ENCODE measurements at regions not wholly inside any gene's neighbourhood (a gene's known extent, or its start where the extent isn't known, plus 50 kb on each side); places are given as distances from the start of the nearest gene placed in this dataset.

DNA sequence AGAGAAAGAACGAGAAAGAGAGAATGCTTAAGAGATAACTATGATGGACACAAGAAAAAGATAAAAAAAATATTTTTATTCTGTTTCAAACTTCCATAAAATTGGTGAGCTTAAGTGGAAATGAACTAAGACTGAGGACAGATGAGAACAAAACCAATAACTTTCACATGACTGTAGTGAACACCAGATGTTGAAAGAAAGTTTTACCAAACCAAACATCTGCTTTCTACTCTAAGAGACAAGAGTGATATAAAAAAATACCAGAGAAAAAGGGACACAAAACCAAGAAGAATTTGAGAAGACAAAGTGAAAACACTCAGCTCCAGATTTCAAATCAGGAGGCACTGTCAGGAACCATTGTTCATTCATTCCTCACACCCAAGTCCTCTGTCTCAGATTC lies 147.9 kb downstream of the IMPG2 start:
- DNase-seq: no peak

DNA sequence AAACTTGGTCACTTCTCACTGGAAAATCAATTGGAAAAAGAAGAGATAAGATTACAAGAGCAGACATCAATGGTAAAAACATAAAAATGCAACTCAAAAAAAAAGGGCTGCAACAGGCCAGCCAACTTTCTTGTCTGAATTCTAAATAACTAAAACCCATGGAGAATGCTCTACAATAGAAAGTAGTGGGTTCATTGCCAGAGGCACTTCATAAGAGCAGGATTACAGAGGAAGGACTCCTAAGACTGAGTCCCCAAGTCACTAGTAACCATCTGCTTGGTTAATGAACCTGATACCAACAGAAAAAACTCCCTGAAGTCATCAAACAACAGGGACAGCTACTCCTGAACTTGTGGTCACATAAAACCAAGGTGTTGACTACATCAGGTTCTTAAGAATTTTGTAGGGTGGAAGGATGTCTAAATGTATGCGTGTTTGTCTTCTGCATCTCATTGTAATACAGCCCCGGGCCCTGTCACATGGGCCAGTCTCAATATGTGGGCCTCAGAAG lies 148.6 kb downstream of the IMPG2 start:
- DNase-seq: no peak

DNA sequence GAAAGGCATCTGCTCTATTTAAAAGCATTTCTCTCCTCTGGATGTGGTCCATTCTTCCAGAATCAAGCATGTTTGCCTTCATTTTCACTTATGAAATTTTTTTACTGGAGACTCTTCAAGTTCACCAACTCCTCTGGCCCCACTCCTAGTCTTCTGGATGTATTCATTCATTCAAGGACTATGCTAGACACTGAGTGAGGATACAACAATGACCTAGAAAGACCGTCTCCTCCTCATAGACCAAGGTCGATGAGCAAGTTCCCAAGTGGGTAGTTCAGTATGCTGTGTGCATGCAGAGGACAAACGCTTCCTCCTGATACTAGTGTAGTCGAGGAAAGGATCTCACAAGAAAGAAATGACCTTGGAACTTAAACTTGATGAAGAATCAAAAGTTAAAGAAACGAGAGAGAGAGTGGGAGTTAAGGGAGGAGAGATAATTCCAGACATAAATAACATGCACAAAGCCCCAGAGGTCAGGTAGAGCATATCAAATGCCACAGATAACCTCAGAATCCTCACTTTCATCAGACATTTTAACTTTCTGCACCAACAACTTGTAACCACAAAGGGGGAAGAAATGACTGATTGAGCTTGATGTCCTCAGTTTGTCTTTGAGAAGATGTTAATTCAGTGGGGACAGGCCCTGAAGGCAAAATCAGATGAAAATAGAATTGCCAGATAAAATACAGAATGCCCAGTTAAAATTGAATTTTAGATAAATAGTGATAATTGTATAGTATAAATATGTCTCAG lies 149.4 kb downstream of the IMPG2 start:
- no peak for DNase-seq

DNA sequence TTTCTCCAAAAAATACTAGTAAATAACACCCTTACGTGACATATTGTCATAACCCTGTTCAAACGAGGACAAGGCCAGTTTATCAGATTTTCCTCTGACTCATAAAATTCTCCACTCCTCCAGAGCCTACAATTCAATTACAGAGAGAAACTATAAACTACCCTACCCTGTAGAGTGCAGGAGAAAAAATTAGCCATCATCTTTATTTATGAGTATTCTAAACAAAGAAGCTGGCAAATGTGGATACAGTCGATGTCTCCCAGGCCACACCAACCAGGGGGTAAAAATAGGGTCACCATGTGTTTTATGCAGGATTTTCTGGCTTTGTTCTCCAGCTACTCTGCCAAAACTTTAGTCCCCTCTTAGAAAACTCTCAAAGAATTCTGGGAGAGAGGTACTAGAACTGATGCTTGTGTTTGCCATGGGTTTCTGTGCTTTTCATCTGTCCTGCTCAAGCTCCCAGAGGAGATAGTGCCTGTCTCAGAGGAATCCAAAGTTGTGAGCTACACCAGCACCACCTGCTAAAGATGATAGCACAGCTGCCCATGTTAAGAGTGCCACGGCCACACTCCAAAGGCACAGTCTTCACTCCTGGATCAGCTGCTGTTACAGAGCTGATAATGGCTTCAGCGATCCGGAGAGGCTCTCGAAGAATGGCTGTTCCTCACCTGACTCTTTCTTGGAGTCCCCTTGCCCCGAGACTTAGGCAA lies 150.2 kb downstream of the IMPG2 start:
- DNase-seq: no peak

DNA sequence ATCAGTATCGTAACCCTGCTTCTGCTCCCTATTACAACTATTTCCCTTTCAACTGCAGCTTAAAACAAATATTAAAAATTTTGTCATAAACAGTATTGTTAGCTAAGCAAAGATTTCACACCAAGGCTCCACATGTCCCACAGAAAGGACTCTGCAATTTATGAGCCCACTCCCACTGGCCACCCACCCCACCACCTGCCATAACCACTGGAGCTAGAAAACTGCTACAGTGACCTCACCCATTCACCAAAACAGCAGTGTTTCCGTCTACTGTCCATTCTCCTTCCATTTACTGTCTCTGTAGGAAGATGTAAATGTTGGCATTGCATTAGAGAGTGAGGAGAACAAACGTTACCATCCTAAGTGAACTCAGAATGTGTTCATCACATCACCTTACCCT lies 150.9 kb downstream of the IMPG2 start:
- no peak for DNase-seq

DNA sequence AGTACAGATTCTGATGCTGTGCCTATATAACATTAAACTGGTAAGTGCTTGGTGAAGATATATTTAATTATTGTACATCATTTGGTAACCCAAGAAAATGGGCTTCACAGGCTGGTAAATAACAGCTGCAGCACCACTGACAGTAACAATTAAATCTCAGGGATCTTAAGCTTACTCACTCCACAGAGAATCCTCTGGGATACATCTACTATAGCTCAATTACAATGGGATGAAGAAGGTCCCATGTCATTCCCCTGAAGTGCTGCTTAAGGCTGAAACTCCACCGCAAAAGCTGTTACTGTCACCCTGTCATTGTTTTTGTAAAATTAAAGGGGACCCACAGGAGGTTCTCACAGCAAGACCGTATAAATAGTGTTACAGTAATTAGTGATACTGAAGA lies 153.0 kb downstream of the IMPG2 start:
- no peak for DNase-seq

DNA sequence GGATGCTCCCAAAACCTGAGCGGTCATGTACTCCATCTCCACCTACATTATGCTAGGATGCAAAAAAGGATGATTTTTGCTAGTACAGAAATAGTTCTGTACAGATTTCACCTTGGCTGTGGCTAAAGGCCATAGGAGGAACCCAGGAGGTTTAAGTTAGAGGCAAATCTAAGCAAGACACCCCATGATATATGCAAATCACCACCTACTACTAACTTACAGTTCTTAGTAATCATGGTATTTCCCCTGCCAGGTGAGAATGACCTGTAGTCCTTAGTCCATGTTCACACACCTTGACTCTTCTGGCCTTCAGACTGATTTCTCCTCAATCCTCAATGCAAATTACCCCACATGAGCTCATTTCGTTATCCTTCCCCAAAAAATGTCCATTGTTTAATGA lies 154.2 kb downstream of the IMPG2 start:
- no peak for DNase-seq

DNA sequence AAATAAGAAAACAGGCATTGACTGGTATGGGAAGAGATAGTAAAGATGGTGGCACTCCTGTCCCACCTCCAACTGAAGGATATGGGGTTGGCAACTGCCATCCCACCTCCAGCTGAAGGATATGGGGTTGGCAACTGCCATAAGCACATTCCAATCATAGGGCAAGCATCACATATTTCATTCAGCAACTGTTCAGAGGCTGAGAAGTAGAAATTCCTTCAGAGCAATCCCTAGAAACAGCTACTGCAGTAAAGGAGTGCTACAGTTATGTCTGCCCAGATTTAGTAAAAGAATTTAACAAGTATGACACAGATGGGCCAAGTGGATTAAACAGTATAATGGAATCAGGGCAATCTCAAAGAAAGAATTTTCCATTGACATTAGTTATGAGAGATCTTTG lies 156.8 kb downstream of the IMPG2 start:
- DNase-seq: no peak

DNA sequence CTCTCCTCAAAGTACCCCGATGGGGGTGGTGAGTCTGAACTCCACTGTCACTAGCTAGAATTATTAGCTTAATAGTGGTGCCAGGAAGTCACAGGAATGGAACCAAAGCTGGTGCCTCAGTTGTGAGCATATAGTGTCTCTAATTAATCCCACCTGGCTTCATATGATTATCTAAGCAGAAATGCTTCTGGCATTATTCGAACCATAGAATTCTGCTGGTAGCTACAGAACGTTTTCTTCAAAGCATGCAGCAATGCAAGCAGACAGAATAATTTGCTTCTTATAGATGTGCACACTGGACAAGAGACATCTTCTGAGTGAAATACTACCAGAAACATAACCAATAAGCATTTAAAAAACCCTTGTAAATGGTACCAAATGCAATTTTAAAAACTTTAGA lies 160.9 kb downstream of the IMPG2 start:
- no peak for DNase-seq

DNA sequence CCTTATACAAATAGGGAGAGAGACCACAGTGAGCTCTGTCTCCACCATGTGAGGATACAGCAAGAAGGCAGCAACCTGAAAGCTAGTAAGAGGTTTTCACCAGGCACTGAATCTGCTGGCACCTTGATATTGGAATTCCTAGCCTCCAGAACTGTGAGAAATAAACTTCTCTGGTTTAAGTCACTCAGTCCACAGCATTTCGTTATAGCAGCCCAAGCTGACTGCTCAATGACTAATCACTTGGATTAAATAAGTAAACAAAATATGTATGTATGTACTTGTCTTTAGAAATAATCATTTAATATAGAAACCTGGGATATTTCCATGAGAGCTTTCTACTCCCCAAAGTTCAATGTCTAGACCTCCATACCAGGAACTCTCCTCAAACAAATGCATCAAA lies 162.0 kb downstream of the IMPG2 start:
- no peak for DNase-seq

DNA sequence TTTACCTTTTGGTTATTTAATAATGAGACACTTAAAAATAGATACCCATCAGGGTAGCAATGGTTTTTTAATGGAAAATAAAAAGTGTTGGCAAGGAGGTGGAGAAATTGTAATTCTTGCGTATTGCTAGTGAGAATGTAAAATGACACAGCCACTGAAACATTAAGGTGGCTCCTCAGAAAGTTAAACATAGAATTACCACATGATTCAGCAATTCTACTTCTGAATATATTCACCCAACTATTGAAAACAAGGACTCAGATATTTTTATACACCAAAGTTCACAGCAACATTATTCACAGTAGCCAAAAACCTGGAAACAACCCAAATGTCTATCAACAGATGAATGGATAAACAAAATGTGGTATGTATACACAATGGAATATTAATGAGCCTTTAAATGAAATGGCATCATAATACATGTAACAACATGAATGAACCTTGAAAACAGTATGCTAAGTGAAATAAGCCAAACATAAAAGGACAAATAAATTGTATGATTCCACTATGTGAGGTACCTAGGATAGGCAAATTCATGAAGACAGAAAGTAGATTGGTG lies 163.5 kb downstream of the IMPG2 start:
- DNase-seq: no peak

DNA sequence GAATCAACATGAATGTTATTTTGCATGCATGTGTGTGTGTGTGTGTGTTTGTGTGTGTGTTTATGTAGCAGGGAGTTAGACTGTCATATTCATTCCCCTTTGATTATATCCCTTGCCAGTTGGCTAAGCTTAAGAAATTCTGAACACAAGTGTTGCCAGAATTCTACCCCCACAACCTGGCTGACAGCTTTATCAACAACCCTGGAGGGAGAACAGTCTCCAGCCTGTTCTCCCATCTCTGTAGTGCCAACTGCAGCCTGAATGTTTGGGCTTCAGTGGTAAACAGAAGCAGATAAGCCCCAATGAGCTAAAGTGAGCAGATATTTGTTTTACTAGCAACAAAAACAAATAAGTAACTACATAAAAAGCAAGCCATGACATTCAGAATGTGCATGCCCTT lies 162.6 kb upstream of the ABI3BP start:
- no peak for DNase-seq

DNA sequence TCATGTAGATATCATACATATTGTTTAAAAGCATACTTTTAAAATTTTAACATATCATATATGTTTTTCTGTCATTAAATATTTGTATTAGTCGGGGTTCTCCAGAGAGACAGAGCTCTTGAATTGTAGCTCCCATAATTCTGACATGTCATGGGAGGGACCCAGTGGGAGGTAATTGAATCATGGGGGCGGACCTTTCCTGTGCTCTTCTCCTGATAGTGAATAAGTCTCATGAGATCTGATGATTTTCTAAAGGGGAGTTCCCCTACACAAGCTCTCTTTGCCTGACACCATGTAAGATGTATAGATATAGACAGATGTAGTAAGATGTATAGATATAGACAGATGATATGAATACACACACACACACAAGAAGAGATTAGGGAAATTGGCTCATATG lies 161.2 kb upstream of the ABI3BP start:
- DNase-seq: no peak

DNA sequence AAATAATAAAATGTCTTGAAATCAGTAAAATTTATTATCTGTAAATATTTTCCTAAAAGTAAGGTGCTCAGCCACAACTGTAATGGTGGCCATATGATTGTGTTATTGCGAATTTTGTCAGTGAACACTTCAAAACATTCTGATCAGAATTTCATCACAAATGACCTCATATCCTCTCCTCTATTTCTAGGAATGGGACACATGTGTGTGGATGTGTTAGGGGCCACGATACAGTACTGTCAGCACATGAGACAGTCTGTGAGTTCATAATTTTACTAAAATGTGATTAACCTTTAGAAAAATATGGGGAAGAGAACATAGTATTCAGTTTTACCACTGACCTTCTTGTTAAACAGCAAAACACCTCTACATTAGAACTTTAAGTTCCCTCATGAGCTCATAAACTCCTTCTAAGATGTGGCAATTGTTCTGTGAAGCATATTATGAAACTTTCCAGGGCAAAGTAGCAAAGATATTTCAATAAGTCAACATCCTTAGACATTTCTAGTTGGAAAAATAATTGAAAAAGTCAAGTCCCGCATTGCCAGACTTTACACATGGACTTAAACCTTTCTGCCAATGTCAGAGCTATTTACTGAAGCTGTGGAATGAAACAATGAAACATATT lies 158.2 kb upstream of the ABI3BP start:
- no peak for DNase-seq

DNA sequence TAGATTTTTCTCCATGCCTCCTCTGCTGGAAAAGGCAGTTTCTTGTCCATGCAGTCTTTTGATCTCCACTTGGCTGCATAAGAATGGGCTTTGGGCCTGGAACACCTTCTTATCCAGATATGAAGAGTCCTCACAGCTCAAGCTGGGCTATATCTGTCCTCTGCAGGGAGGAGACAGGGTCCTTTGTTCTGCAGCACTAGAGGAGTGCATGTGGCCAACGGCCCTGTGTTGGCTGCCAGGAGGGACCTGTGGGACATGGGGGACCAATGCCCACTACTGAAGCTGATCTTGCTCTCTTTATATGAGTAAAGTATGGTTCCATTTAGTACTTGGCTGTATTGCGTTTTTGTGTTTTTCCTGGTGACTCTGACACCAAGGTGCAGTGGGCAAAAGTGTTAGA lies 157.3 kb upstream of the ABI3BP start:
- DNase-seq: no peak

DNA sequence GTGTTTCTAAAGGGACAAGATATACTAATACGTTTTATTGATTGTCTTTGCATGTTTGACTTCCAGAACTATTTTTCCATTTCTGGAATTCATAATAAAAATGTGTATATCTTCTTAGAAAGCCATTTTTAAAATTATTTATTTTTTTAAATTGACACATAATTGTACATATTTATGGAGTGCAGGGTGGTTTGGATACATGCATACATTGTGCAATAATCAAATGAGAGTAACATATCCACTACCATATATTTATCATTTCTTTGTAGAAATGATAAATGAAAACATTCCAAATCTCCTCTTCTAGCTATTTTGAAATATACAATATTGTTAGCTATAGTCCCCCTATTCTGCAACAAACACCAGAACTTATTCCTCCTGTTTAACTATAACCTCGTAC lies 156.5 kb upstream of the ABI3BP start:
- no peak for DNase-seq

DNA sequence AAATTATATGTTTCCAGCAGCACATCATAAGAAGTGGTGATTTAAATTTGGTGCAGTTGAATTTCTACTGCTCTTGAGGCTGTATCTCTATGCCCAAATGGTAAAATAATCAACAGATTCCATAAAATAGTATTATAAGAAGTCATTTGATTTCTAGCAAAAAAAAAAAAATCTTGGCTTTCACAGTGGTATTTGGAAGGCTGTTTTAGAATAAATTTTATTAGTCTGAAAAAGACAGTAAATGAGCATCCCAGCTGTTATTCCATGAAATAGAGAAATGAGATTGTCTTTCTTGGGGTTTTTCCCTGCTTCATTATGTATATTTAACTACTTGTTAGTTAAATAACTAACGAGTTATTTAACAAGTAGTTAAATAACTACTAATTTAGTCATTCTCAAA lies 156.0 kb upstream of the ABI3BP start:
- DNase-seq: no peak

DNA sequence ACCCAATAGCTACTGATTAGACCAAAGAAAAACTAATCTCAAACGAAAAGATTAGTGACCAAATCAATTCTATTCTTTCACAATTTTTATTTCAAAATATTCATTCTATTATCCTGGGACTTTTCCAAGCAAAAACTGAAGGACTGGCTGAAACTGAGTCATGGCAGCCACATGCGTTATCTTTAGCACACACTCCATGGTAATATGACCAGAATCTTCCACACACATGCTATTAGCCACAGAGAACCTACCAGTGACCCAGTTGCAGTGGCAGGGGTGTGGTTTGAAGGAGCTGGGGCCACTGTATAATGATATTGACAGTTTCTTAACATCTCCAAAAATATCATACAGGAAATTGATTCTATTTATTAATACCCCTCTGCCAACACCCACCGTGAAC lies 154.8 kb upstream of the ABI3BP start:
- DNase-seq: no peak

DNA sequence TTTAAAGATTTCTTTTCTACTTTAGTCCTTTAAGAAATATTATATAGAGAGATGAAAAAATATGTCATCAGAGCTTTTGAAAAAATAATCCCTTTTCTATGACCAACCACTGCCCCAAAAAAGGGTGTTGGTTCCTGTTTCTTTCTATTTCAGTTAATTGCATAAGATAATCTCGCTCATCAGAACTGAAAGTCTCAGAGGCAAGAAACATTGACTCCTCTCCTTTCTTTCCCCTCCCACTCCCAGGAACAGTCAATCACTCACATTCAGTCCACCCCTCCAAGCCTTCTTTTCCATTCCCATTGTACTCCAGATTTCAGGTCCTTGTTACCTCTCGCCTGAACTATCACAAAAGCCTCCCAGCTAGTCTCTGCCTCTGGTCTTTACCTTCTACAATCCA lies 153.7 kb upstream of the ABI3BP start:
- no peak for DNase-seq

DNA sequence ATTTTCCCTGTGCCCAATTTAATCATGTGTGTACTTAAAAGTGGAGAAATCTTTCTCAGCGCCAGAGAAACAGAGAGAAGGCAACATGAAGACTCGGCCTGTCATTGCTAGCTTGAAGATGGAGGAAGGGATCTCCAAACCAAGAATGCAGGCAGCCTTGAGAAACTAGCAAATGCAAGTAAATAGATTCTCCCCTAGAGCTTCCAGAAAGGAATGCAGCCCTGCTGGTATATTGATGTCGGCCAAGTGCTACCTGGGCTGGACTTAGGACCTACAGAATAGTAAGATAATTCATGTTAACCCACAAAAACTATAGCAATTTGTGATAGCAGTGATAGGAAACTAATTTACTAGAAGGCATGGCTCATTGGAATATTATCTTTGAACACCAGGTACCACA lies 150.9 kb upstream of the ABI3BP start:
- no peak for DNase-seq

DNA sequence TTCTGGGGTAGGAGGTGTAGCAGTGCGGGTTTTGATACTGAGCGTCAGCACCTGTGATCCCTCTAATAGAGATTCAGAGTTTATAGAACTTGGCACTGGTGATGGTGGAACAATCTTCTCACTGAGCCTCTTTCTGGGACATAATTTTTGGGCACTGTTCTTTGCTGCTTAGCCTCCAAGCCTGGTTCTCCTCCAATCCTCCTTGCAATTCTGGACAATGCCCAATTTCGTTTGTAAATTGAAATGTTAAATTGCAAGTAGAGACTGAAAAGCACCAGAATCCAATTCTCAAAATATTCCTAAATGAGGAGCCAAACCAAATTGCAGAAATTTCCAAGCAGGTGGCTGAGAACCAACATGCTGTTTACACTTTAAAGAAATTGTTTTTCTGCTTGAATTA lies 149.8 kb upstream of the ABI3BP start:
- DNase-seq: no peak

DNA sequence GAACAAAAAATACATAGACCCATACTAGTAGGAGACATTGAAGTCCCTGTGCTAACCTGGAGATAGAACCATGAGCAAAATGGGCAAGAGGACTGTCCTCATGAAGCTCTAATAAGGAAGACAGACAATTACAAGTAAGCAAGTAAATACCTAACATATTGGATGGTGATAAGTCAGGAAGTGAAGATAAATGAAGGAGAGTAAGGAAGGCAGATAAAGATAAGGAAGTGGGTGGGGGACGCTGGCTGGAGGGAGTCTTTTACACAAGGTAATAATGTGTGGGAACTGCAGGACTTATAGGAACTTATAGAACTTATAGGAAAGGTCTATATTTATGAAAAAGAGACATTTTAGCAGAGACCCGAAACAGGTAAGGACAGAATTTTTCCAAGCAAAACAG lies 148.9 kb upstream of the ABI3BP start:
- no peak for DNase-seq

DNA sequence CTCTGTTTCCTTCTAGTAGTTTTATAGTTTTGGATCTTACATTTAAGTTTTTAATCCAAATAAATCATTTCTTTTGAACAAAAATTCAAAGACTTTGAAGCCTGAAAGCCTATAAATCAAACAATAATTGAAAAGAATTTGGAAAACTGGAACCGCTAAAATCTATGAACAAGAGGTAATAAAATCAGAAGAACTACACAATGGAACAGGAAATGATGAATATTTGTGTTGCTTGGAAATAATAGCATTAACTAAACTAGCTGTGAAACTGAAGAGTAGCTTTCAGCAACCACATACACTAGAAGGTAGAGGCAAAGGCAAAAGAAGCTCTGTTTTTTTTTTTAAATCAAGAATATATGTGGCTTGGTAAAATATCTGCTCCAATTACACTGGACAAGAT lies 147.9 kb upstream of the ABI3BP start:
- DNase-seq: no peak

DNA sequence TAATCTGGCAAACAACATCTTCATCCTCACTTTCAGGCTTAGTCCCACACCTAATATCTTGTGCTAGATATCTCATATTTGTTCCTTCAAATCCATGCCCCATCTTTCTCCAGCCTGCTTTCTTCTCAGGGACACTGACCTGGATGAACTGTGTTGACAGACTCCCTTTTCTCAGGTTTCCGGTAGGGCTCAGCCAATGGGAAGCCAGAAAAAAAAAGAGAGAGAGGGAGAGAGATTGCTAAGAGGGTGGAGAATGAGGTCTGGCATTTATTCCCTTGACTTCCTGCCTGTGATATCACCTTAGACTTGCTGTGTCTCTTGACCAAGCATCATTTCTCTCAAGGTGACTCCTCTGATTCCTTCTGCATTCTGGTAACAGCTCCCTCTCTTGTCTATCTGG lies 145.6 kb upstream of the ABI3BP start:
- DNase-seq: peak; percentile 4

All from DMS53 (cell line).